ENCODE measurements at regions not wholly inside any gene's neighbourhood (a gene's known extent, or its start where the extent isn't known, plus 50 kb on each side); places are given as distances from the start of the nearest gene placed in this dataset.
"Not testable (repeated sequence)": the region's sequence is repeated elsewhere in the genome, so short reads cannot be mapped to it uniquely, and the experiment has no call there.

DNA sequence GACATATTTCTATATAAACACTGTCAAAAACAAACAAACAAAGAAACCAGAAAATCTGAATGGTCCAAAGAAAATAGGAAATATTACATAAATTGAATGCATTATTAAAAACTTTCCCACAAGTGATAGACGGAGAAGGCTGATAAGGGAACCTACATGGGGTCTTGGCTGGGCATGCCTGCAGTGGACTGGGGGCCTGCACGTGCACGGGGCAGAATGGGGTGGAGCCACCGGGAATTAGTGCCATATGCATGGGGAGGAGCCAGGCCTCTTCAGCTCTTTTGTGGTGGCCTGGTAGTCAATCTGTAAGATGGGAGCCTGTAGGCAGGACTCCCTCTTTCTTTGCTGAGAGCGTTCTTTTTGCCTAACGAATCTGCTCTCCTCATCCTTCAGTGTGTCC is 1031.7 kb upstream of the FBXO33 start:
- no peak for DNase-seq

DNA sequence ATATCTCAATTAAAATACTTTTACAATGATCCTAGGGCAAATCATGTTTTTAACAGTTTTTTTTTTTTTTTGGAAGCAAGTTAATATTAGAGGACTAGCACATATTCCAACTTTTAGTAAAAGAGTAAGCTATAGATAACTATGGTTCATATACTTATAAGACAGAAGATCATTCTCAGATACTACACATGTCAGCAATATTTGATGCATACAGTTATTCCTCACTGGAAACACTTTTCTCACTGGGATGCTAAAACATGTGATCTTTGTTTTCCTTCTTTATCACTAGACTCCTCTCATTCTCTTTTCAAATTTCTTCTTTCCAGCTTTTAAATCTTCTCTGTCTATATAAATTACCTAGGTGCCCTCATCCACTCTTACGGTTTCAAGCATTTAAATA is 1020.4 kb upstream of the FBXO33 start:
- DNase-seq: no peak

DNA sequence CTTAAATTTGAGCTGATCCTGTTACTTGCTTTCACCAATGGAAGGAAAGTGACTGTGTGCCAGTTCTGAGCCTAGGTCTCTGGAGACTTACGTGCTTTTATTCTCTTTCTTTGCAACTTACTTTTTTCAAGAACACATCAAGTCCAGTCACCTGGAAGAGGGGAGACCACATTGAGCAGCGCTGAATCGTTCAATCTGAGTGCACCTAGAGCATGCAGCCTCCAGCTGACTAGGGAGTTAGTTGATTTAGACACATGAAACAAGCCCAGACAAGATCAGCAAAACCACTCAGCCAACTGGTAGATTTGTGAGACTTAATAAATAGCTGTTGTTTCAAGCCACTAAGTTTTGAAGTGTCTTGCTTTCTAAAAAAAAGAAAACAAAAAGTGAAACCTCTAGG is 1014.8 kb upstream of the FBXO33 start:
- DNase-seq: no peak

DNA sequence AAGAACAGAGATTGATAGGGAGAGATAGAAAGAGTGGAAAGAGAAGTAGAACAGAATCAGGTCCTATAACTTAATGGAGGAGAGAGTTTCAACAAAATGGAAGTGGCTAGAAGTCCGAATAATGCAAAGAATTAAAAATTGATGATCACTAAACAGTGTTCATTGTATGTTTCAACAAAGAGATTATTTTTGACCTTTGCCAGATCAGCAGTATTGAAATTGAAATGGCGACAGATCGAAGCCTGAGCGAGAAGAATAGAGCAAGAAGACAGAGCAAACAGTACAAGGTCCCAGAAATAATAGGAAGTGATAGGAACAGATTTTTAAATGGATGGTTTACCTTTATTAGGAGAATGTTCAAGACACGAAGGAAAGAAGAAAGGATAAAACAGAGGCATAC is 1012.8 kb upstream of the FBXO33 start:
- no peak for DNase-seq

DNA sequence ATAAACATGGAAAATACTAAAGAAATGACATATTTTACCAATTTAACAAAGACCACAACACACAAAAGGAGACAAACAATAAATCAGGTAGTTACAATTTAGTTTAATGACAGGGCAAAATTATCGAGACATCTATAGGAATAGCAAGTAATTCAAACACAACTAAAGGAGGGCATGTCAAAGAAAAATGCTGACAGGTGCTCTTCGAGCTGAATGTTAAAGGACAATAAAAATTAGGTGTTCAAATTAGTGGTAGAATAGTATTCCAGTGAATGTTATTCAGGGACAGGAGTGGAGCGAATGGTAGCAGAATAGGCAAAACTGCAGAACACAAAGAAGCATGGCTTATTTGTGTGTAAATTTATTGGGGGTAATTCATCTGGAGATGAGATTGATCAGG is 1004.3 kb upstream of the FBXO33 start:
- DNase-seq: no peak

DNA sequence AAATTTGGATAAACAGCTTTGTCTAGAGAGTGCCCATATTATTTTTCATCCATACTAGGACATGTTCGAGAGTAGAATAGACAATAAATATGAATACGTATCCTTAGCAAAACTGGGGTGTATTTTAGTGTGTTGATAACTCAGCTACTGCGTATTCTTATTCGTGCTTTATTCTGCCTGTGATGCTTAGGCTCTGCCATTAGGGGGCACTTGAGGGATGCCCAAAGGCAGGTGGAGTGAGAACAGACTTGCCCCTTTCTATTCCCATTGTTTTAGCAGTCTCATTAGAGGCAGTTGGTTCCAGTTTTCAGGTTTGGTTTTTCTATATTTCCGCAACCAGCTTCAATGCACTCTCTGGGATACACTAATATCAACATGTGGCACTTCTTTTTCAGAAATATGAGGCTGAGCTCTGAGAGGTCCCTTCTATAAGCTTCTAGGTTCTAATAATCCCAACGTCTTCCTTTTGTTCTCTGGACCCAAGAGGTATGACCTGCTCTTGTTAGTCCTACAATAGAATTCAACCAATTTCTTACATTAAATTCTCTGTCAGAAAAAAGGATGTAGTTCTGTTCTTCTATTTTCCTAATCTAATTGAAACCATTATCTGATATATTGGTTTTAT is 985.7 kb upstream of the FBXO33 start:
- peak in 1 of 6 experiments; percentile 5 for DNase-seq

DNA sequence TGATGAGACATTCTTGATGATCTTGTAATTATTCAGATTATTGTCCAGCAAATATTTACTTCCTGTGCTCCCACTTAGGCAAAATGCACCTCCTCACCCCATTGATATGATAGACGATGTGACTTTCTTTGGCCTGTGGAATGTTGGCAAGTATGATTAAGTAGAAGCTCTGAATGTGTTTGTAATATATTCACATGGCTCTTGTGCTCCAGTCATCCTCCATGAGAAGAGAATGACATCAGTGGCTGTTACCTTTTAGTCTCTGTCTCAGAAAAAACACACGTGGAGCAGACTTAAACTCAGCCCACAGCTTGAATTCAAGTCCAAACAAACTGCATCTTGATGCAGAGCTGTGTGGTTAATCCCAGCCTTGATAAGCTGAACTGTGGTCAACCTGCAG is 984.3 kb upstream of the FBXO33 start:
- no peak for DNase-seq

DNA sequence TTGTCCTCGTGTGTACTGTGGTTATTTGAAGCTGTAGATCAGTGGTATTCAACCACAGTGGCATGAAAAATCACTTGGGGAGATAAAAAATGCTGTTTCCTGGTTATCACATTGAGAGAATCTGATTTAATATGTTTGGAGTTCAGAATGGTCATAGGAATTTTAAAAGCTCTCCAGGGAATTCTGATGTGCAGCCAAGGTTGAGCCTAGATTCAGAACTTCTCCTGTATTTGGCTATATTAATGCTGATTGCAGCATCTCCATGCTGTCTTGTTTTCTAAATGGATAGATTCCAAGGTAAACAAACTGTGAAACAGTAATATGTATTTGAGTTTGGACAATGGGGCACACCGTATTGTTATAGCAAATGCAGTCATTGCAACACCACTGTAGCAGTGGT is 982.2 kb upstream of the FBXO33 start:
- no peak for DNase-seq

DNA sequence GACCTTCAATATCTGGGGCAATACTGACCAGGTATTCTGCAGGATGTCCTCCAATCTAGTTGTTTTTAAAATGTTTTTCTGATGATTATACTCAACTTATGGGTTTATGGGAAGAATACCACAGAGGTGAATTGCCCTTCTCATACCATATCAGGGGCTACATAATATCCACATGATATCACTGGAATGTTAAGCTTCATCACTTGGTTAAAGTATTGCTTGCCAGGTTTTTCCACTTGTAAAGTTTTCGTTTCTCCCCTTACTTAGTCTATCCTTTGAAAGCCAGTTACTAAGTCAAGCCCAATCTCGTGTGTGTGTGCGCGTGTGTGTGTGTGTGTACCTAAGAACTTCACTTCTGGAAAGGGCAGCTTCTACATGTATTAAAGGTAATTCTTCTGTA is 980.9 kb upstream of the FBXO33 start:
- no peak for DNase-seq

DNA sequence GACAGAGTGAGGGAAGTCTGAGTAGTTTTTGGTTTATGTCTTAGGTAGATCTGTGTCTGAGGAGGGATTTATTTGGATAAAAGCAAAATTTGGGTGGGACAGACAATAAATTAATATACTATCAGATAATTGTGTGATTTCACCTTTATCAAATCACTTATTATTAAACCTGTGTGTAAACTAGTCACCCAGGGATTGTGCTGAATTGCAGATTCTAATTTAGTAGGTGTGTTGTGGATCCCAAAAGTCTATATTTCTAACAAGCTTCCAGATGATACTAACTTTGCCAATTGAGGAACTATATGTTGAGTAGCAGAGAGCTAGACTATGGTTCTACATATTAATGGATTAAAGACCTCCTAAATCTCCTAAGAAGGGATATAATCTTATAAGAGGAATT is 978.5 kb upstream of the FBXO33 start:
- DNase-seq: no peak

DNA sequence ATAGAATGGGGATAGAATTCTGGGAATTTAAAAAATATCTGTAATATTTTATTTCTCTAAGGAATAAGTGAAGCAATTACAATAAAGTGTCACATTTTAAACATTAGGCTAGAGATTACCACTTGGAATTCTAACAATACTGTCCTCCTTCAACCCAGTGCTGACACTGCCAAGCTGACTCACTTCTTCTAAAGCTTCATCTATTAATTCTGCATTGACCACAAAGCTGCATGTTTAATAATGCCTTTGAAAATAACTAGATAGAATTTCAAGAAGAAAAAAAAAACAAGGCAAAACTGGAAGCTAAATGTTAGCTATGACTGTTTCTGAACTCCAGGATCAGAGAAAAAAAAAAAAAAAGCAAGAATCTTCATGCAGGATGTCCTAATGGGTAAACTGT is 970.7 kb upstream of the FBXO33 start:
- no peak for DNase-seq

DNA sequence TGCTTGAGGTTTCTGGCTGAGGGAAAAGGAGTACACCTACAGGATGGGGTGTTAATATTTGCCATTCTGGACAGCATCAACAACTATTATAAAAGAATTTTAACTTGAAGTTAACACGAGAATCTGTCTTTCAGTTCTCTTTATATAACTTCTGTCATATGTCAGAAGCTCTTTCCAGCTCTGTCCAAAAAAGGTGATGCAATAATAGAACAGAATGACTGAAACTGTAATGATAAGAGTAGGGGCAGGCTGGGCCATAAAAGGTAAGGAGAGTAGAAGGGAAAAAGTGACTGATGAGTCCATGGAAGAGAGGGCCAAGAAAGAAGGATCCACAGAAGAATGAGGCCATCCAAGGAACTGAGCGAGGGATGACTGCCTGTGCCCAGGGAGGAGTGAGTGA is 966.7 kb upstream of the FBXO33 start:
- DNase-seq: no peak

DNA sequence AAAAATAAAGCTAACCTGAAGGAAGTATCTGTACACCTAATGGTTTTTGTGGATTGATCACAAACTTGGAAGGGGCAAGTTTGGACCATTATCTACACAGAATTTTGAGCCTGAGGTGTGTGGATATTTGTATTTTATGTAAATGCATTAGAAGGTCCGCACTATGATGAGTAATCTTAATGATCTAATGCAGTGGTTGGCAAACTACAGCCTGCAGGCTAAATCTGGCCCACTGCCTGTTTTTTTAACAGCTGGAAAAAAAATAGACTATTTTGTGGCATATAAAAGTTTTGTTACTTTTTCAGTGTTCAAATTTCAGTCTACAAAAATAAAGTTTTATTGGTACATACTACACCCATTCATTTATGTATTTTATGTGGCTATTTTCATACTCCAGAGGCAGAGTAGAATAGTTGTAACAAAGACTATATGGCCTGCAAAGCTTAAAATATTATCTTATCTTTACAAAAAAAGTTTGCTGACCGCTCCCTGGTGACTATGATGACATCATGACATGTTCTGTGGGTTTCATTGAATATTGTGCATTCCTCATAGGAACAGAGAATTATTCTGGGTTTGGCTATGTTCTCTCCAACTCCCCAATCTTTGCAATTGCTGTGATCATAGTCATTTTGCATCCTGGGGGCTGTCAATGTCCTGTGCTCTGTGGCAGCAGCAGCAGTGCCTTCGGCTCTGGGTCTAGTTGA is 962.6 kb upstream of the FBXO33 start:
- DNase-seq: no peak

DNA sequence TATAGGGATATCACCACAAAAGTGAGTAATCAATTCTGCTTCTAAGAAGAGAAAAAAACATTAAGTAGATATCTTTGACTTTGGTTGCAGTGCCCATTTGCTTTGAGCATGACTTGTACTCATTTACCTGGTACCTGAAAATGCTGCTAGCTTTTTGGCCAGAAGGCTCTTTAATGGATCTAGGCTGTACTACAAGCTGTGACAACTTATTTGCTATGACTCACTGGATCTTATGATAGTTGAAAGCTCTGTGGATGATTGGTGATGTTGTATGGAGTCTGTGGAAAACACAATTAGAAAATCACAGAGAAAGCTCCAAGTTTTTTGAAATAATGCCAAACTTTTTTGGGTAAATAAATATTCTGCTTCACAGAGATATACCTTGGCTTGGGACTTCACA is 960.9 kb upstream of the FBXO33 start:
- no peak for DNase-seq

DNA sequence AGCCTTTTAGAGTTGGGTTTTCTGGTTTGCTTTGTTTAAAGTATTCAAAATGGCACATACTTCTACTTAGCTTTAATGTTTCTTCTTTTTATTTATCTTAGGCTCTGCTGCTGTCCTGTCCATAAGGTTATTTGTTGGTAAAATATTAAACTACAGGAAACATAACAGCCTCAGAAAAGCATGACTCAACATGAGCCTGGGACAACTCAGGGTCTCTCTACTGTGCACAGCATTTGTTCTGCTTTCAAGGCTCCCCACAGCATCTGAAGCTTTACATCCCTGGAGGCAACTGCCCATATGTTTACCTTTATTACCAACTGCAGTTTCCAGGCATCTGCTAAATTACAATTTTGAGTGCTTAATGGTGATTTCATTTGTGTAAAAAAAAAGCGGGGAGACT is 954.2 kb upstream of the FBXO33 start:
- DNase-seq: no peak

DNA sequence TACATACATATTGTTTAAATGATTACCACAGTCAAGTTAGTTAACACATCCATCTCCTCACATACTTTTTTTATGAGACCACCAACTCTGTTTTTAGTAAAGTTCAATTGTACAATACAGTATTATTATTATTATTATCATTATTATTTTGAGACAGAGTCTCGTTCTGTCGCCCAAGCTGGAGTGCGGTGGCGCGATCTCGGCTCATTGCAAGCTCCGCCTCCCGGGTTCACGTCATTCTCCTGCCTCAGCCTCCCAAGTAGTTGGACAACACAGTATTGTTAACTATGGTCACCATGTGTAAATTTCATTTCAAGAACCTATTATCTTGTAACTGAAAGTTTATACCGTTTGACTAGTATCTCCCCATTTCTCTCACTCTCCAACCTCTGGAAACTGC is 942.0 kb upstream of the FBXO33 start:
- DNase-seq: no peak

DNA sequence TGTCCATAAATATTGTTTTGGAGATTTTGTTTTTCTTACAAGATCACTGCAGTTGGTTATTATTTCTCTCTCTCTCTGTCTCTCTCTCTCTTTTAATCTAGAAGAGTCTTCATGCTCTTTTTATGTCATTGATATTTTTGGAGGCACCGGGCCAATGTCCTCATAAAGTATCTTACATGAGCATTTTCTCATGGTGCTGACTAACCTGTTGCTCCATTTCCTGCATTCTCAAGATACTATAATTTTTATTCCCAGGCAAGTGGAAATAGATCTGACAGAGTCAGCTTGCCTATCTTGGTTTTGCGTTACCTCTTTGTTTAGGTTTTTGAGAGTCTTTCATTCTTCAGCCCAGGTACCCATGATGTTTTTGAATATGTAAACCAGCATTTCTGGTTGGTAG is 938.8 kb upstream of the FBXO33 start:
- no peak for DNase-seq

DNA sequence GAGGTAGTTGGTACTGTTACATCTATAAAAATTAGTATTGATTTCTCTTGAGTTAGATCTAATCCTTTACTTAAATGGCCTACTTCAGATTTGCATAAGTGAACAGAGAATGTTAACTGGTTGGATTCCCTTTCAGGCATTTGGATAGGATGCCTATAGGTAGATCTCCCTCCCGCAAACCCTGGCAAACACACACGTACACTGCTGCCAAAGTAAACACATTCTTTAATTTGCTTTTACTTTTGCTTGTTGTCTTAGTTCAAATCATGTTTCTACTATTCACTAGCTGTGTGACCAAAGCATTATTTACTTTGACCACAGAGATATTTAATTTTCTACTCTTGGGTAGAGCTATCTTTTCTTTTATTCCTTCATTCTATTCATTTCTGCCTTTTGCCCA is 936.1 kb upstream of the FBXO33 start:
- DNase-seq: no peak

DNA sequence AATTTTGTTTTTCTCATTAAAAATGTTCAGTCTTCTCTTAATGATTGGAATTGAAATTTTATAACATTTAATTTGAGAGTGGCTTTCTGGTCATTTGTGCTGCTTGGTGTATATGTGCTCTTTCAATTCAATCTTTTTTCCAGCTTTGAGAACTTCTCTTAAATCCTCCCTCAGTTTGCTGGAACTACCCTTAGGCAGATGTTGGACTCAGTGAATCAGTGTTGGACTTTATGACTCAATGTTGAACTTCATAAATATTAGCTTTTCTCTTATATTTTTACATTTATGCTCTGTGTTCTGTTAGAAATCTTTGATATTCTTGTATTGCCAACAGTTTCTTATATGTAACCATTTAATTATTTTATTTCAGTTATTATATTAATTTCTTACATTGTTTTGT is 935.5 kb upstream of the FBXO33 start:
- no peak for DNase-seq

DNA sequence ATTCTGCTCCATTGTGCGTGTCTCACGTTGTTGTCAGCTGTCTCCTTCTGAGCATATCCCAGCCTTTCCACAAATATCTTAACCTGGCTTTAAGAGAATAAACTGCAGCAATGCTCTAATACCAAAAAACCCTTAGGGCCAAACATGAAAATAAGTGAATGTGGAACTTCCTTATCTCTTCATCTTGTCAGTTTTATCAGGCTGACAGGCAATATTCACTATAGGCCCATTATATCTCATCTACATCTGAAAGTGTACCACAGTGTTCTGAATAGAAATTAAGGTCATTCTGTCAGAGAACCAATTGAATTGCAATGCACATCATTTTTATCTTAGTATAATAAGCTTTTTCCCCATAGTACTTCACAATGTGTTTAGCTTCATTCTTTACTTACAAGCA is 933.1 kb upstream of the FBXO33 start:
- DNase-seq: no peak

DNA sequence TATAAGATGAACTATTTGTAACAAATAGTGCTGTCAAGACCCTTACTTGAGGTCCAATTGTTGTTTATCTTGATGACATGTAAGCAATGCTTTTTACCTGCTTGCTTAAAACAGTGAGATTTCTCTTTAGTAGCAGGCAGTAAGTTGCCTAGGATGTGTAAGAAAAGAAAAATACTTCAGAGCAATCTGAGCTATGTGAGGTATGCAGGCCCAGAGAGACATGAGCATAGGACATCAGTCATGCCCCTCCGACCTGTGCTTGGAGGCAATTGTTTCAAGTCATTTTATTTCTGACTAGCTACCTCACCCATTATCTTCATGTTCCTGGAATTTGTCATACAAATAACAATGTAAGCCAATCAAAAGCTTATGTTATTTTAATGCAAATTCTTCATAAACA is 930.6 kb upstream of the FBXO33 start:
- DNase-seq: no peak

DNA sequence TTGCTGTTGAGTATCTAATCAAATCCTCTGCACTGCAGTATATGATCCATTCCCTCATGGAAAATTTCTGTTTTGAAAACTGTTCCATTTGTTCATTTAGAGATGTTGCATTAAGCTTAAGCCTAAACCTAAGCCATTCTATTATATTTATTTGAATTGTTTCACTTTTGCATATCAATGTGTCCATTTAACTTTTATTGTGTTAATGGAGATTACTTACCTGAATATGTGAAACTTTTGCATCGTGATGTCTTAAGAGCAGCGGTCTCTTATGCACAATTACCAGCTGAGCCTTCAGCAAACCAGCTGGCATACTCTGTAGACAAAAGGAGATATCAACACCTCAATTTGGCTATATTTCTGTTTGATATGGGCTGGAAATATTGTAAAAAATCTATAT is 922.5 kb upstream of the FBXO33 start:
- no peak for DNase-seq

DNA sequence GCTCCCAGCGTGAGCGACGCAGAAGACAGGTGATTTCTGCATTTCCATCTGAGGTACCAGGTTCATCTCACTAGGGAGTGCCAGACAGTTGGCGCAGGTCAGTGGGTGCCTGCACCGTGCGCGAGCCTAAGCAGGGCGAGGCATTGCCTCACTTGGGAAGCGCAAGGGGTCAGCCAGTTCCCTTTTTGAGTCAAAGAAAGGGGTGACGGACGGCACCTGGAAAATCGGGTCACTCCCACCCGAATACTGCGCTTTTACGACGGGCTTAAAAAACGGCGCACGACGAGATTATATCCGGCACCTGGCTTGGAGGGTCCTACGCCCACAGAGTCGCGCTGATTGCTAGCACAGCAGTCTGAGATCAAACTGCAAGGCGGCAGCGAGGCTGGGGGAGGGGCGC is 915.9 kb upstream of the FBXO33 start:
- DNase-seq: not testable (repeated sequence)

DNA sequence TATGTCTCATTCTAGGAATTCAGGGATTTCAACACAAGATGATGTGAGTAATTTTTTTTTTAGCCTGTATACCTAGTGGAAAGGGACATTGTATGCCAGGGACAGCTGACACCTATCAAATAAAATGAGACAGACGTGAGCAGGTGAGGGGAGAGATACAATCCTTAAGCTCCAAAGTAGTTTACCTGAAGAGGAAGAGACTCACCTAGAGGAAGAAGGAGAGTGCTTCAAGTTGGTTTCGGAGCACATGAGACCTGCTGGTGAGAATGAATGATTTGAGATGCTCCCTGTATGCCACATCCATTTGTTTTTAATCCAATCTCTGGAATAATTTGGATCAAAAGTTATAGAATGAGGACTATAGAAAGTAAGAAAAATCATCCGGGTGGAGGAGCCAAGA is 915.4 kb upstream of the FBXO33 start:
- DNase-seq: no peak

DNA sequence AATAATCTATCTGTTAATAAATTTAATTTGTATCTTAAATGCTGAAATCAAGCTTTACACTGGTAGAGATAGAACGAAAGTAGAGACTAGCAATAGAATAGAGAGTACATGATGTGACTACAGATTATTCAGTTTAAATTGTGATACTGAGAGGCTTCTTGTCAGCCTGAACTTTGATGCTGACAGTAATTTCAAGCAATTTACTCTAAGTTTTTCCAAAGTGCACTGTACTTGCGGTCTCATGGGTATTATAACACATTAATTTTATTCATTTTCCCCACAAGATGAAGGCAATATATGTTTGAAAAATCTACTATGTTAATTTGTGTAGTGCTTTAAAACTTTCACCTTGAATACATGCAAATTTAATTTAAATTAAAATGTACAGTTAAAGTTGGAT is 914.0 kb upstream of the FBXO33 start:
- no peak for DNase-seq
